ENCODE measurements at regions not wholly inside any gene's neighbourhood (a gene's known extent, or its start where the extent isn't known, plus 50 kb on each side); places are given as distances from the start of the nearest gene placed in this dataset.

GRCh38 chr6:95071464-95071863, 505.9 kb upstream of the MANEA start:
- DNase-seq, result no peak

DNA sequence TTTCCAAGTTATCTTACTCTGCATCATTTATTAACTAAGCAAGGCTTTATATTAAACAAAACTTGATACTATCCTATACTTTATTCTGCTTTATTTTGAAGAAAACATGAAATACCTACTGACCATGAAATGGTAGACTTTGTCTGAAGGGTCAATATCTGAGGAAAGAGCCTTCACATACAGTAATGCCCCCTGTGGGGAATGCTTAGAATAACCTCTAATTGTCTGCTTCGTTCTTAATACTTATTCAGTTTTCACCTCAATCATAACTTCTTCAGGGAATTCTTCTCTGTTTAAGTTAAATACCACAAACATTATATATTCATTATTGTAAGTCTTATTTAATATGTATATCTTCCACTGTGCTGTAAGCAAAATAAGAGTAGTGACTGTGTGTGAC, 498.9 kb upstream of the MANEA start:
- DNase-seq, result no peak

GRCh38 chr6:95081231-95081630, 496.1 kb upstream of the MANEA start:
- no peak for DNase-seq

GRCh38 chr6:95081949-95082348, 495.4 kb upstream of the MANEA start:
- no peak for DNase-seq

GRCh38 chr6:95083506-95083905, 493.8 kb upstream of the MANEA start:
- no peak for DNase-seq

- DNase-seq, result no peak
These were observed 492.5 kb upstream of the MANEA start for GRCh38 chr6:95084867-95085266.

DNA sequence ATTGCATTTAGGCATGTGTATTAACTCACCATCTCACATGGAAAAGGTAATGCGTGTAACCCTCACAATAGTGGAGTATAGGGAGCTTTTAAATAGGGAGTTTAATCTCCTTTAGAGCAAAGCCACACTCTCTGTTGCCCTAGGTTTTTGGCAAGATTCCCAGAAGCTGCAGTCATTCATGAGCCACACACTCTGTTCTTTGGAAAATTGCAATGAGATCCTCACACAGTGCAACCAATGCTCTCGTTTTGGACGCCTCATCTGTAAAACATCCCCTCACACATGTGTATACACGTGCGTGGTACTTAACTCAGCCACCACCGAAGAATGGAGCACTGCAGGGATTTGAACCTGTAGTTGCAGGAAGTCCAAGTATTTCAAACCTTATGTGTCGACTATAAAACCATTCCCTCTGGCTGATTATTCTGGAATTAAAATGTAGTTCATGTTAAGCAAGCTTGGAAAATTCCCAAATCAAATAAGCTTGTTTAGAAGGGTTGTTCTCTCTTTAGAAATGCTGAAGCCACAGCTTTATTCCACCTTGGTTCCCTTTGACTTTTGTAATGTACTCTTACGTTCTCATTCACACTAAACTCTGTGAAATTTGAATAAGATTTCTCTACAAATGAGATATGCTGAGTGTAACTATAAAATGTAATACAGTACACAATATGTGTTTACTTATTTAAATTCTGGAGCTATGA, 489.8 kb upstream of the MANEA start:
- peak; percentile 23 for DNase-seq

DNA sequence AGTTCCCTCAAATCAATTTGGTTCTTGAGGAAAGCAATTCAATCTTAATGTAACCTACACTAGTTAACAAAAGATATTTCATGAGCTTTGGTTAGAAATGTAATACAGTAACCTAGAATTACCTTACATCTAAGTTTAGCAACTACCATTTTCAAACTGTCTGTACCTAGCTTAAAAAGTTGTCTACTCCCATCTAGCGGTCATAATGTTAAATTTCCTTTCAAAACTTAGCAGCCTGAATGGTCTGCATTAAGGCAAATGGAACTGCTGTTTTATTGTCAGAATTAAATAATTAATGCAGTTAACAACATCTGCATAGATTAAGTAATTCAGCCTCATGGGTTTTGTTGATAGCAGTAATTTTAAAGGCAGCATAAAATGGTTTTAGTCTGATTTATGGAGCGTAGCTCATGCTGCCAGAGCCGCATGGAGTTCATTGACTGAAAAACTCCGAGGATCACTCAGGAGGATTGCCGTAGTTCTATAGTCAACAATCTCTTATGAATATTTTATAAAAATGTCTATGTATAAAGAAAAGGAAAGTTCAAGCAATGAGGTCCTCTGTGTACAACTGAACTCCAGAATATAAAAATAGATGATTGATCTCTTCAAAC, 485.4 kb upstream of the MANEA start:
- peak; percentile 75 for DNase-seq

DNA sequence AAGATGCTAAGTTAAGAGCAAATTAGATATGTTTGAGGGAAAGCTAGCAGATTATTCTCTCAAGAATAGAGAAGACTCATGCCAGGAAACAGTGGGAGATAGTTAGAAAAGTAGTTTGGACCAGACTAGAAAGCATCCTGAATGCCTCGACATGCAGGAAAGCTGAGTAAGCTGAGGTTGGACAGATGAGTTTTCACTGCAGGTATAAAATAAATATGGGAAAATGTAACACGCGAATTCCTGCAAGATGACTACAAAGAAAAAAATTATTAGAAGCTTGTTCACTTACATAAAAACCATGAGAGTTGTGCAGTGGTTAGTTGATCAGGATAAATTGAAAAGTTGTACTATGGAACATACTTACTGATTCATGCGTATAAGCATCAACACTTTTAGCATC, 484.2 kb upstream of the MANEA start:
- DNase-seq, result no peak

DNA sequence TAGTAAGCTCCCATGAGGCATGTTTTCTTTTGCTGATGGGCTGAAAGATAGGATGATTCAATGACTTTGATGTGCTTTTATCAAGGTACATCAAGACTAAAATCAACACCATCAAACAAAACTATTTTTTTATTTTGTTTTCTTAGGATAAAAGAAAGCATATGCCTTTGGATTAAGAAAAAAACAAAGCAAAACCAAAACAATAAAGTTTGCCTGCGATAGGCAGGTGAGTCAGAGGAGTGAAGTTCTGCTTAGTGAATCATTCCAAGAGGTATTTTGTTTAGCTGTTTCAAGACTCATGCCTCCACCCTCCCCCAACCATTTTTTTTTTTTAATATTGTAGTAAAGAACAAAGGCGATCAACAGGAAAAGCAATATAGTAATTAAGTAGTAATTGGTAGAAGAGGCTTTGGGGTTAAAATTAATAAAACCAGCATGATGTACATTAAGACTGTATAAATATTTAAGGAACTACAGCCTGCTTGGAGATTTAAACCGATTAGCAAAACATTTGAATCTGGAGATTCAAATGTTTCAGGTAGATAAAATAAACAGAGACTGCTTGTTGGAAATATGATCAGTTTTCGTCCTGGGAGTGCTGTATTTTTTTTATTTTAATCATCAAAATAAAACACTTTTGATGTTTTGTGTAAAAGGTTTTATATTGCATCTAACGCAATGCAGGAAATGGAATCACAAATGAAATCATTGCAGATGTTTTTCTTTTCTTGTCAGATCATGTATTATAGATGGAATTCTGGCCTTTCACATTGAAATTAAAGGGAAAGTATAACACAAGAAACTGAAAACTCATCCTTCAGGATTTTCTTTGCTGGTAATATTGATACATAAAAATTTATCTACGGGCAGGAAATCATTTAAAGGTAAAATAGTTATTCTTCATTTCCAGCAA, 482.3 kb upstream of the MANEA start:
- no peak for DNase-seq

- DNase-seq, result no peak
These were observed 481.5 kb upstream of the MANEA start for GRCh38 chr6:95095855-95096254.

GRCh38 chr6:95099410-95099809, 477.9 kb upstream of the MANEA start:
- DNase-seq, result no peak

DNA sequence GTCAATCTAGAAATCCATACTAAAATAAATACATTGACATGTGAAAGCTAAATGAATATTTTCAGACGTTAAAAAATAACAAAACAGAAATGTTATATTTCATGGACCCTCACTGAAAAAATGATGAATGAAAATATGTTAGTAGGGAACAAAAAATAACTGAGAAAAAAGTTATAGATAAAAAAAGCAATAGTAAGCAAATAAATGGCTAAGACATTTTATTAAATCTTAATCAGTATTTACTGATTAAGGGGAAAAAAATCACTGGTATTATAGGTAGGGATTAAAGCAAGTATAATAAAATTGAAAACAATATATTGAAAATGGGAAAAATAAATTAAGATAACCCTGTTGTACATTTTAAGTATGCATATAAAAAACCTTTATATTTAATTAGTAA, 468.1 kb upstream of the MANEA start:
- no peak for DNase-seq

GRCh38 chr6:95110767-95111166, 466.6 kb upstream of the MANEA start:
- no peak for DNase-seq

GRCh38 chr6:95117236-95117635, 460.1 kb upstream of the MANEA start:
- DNase-seq, result no peak

DNA sequence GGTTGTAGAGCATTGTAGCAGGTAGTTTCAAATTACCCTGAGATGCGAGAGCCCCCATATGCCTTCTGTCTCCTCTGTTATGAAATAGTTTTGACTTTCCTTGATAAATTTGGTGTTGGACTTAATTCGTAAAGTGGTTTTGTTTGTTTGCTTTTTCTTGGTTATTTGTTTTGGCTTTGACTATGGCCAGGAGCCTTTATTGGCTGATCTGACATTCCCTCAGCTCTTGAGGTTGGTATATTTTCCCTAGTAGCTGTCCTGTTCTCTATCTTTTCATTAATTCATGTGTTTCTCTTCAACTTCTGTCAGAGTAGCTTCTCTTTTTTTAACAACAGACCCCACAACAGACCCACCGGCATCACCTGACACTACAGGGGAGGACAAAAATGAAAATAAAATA, 457.4 kb upstream of the MANEA start:
- no peak for DNase-seq

DNA sequence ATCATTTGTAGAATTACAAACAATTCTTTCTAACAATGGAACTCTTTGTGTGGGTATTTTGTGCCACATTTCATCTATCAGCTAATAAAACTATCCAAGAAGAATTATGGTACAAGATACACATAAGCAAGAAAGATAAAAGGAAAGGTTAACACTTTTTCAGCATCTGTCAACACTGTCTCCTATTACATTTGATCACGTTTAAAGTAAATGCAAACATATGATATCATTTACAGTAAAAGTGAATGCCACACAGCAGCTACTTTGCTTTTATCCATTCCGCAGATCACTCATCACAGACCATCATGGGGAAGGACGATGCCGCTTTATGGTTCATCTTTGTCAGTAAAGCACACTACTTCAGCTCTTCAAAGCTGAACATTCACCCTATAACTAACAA, 456.4 kb upstream of the MANEA start:
- DNase-seq, result no peak

DNA sequence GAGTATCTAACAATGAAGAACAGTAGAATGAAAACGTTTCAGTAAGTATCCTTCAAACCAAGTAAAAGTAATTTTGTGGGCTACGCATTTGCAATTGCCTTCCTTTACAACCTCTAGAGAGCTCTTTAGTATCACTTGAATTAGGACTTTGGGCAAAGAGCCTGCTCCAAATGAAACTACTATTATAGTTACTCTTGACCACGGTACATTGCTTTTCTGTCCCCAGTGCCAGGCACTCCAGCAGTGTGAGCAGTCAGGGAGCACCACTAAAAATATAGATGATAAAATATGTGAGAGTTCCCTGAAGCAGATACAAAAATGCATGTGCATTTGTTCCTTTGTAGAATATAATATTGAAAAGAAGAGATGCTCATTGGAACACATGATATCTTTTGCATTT, 450.1 kb upstream of the MANEA start:
- DNase-seq, result no peak

DNA sequence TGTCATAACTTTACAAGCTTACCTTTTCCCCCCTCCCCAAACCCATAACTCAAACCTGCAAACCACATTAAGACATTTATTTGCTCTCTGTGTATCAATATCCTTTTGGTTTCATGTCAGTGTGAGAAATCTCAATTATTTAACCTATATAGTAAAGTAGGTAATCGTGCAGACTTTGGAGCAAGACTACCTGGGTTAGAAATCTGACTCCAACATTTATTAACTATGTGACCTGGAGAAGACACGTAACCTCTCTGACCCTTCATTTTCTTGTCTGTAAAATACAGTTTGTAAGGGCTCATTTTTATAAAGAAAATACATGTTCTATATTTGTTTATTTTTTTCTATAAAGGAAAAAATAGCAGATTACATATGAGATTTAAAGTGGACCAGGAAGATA, 448.9 kb upstream of the MANEA start:
- no peak for DNase-seq

- DNase-seq, result no peak
These were observed 448.4 kb upstream of the MANEA start for GRCh38 chr6:95128947-95129346.

DNA sequence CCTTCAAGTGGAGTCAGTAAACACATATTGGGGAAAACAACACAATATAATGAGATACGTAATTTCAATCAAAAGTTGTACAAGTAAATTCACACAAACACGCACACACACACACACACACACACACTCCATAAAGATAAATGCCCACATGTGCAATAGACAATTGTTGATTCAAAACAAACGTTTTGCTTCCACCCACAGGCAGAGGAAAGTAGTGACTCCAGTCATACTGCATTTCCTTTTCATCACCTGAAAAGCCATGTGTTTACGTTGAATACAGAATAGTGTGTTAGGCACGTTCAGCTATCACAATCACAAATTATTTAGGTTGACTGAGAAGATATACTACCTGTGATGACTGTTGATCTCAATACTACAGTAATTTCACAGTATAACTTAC, 443.8 kb upstream of the MANEA start:
- peak; percentile 1 for DNase-seq

- DNase-seq, result no peak
These were observed 442.2 kb upstream of the MANEA start for GRCh38 chr6:95135182-95135581.

GRCh38 chr6:95142101-95142500, 435.2 kb upstream of the MANEA start:
- DNase-seq, result no peak

Data from hematopoietic multipotent progenitor cell treated with erythropoietin and hydrocortisone succinate and interleukin-3 and kit ligand, for 4 days (in vitro differentiated cells).